ENCODE measurements at regions not wholly inside any gene's neighbourhood (a gene's known extent, or its start where the extent isn't known, plus 50 kb on each side); places are given as distances from the start of the nearest gene placed in this dataset.

DNA sequence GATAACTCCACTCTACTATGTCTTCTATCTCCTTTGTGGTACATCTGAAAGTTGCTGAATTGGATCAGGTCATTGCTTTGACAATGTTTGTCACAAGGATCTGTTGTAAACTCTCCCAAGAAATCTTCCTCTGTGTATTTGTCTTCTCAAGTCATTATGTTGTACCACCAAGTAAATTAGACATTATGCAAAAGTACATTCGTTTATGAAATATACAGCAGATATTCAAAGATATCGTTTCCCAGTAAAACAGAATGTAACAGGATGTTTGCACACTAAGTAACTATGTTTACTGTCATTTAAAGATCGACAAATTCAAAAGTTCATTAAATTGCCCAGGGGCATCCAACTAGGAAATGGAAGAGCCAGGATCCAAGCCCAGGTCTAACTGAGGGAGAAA is 739.4 kb downstream of the EFNB2 start:
- TF ChIP-seq, protein P1, sequence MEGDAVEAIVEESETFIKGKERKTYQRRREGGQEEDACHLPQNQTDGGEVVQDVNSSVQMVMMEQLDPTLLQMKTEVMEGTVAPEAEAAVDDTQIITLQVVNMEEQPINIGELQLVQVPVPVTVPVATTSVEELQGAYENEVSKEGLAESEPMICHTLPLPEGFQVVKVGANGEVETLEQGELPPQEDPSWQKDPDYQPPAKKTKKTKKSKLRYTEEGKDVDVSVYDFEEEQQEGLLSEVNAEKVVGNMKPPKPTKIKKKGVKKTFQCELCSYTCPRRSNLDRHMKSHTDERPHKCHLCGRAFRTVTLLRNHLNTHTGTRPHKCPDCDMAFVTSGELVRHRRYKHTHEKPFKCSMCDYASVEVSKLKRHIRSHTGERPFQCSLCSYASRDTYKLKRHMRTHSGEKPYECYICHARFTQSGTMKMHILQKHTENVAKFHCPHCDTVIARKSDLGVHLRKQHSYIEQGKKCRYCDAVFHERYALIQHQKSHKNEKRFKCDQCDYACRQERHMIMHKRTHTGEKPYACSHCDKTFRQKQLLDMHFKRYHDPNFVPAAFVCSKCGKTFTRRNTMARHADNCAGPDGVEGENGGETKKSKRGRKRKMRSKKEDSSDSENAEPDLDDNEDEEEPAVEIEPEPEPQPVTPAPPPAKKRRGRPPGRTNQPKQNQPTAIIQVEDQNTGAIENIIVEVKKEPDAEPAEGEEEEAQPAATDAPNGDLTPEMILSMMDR (IDR thresholded peaks at IDR 0.05; ENCODE audit: control insufficient read depth, insufficient read depth, low read depth, low read length, missing control alignments) = no peak
- no peak overlapping the region for H3K4me3 ChIP-seq (ENCODE audit: control insufficient read depth, low read depth, low read length)
- no peak for DNase-seq (ENCODE audit: low read depth)

DNA sequence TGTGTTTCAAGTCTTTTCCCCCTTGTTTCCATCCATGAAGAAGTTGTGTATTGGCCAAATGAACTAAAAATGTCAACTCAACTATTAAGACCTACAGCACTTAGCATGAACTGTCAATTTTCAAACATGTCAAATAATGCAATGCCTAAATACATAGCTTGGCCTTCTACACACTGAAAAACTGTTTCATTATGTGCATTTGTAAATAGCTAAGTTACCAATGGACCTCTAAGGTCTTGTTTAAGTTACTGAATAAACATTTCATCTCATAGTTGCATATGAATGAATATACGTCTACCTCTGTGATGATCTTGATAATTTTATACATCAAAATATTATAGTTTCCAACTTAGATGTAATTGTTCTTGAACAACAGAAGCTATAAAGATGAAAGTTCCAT is 744.5 kb downstream of the EFNB2 start:
- no peak overlapping the region for H3K4me3 ChIP-seq (ENCODE audit: control insufficient read depth, low read depth, low read length)
- TF ChIP-seq, protein P1 (IDR thresholded peaks at IDR 0.05; ENCODE audit: control insufficient read depth, insufficient read depth, low read depth, low read length, missing control alignments) = no peak
- DNase-seq (ENCODE audit: low read depth) = no peak

DNA sequence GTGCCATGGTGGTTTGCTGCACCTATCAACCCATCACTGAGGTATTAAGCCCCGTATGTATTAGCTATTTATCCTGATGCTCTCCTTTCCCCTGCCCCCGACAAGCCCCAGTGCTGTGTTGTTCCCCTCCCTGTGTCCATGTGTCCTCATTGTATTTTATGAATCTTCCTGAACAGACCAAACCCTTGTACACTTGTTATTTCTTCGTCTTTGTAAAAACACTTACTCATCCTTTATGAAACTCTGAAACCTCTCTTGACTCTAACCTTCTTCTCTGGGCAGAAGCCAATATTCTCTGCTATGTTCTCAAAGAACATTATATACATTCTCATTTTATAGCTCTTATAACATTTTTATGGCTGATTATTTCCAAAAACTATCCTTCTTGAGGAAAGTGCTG is 746.9 kb downstream of the EFNB2 start:
- no peak overlapping the region for H3K4me3 ChIP-seq (ENCODE audit: control insufficient read depth, low read depth, low read length)
- TF ChIP-seq, protein P1 (IDR thresholded peaks at IDR 0.05; ENCODE audit: control insufficient read depth, insufficient read depth, low read depth, low read length, missing control alignments) = no peak
- no peak for DNase-seq (ENCODE audit: low read depth)

DNA sequence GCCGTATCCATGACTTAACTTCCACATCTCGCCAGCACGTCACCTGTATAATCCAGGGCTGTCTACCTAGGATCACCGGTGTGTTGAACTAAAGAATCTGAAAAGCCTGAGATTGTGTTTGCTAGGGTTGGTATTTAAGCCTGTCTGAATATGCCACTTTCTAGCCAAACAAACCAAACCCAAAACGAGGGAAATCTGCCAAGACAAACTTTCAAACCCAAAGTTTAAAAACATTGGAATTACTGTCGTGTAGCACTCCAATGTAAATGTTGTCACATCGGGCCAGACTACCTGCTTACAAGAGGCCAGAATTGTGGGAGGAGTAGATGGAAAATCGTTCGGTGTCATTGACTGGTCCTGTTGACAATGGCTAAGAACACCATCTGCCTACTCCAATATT is 747.8 kb downstream of the EFNB2 start:
- TF ChIP-seq, protein P1 (IDR thresholded peaks at IDR 0.05; ENCODE audit: control insufficient read depth, insufficient read depth, low read depth, low read length, missing control alignments) = no peak
- no peak overlapping the region for H3K4me3 ChIP-seq (ENCODE audit: control insufficient read depth, low read depth, low read length)
- DNase-seq (ENCODE audit: low read depth) = no peak

DNA sequence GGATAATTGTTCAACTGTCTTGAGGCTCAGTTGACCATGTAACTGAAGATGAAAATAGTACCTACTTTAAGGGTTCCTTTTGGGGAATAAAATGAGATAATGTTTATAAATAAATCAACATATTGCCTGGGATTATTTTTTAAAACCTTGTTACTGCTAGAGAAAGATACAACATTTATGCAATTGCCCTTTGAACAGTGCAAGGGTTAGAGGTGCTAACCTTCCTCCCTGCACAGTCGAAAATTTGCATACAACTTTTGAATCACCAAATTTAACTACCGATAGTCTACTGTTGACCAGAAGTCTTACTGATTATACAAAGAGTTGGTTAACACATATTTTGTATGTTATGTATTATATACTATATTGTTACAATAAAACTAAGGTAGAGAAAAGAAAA is 750.0 kb downstream of the EFNB2 start:
- DNase-seq (ENCODE audit: low read depth) = no peak
- TF ChIP-seq, protein P1 (IDR thresholded peaks at IDR 0.05; ENCODE audit: control insufficient read depth, insufficient read depth, low read depth, low read length, missing control alignments) = no peak
- no peak overlapping the region for H3K4me3 ChIP-seq (ENCODE audit: control insufficient read depth, low read depth, low read length)

DNA sequence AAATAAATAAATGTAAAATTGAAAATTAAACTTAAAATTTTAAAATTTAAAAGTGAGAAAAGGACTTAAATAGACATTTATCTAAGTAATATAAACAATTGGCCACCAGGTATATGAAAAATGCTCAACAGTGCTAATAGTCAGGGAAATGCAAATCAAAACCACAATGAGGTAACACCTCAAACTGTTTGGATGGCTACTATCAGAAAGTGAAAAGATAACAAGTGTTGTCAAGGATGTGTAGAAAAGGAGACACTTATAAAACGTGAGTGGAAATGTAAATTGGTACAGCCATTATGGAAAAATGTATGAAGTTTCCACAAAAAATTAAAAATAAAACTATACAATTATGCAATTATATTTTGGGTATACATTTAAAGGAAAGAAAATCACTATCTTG is 752.2 kb downstream of the EFNB2 start:
- no peak for DNase-seq (ENCODE audit: low read depth)
- TF ChIP-seq, protein P1 (IDR thresholded peaks at IDR 0.05; ENCODE audit: control insufficient read depth, insufficient read depth, low read depth, low read length, missing control alignments) = no peak
- no peak overlapping the region for H3K4me3 ChIP-seq (ENCODE audit: control insufficient read depth, low read depth, low read length)

DNA sequence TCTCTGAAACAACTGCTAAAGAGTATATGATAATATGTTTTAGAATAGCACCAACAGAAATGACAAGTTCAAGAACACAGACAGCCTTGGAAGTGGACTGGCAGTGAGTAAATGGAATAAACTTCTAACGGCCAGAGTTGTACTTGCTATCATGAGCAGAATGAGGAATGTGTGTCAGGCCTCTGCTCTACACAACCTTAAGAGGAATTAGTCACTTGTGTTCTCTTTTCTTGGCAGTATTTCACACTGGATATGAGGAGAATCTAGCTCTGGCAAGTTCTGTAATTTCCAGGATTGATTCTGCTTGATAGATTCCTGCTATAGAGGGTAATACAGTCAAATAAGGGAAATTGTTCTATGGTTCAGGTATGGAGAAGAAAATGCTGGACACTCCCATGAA is 757.3 kb downstream of the EFNB2 start:
- H3K4me3 ChIP-seq (ENCODE audit: control insufficient read depth, low read depth, low read length) = no peak overlapping the region
- DNase-seq (ENCODE audit: low read depth) = no peak
- TF ChIP-seq, protein P1 (IDR thresholded peaks at IDR 0.05; ENCODE audit: control insufficient read depth, insufficient read depth, low read depth, low read length, missing control alignments) = no peak

All from AG09309 (cell line).